ENCODE measurements at regions not wholly inside any gene's neighbourhood (a gene's known extent, or its start where the extent isn't known, plus 50 kb on each side); places are given as distances from the start of the nearest gene placed in this dataset.

- H3K4me1 ChIP-seq (ENCODE audit: control insufficient read depth in 3 of 3, insufficient read depth in 3 of 3, low read length in 3 of 3) = no peaks in the 10 kb centered on the region
- no peak overlapping the region for H3K4me3 ChIP-seq (ENCODE audit: low read length in 3 of 3)
- H3K27me3 ChIP-seq (ENCODE audit: control insufficient read depth in 3 of 3, insufficient read depth in 3 of 3, low read length in 3 of 3) = no peaks in the 10 kb centered on the region
- no peak overlapping the region for H3K9ac ChIP-seq (ENCODE audit: low read depth in 1 of 3, low read length in 3 of 3)
- no peaks in the 10 kb centered on the region for H3K36me3 ChIP-seq (ENCODE audit: control insufficient read depth in 3 of 3, insufficient read depth in 3 of 3, low read length in 3 of 3)
- no peak overlapping the region for H3K27ac ChIP-seq (ENCODE audit: low read depth, low read length)
- H3K9me3 ChIP-seq (ENCODE audit: control insufficient read depth in 3 of 3, low read length in 3 of 3) = no peaks in the 10 kb centered on the region
Measured at GRCh38 chr4:12071316-12071715, 642.6 kb upstream of the HS3ST1 start.

- H3K4me3 ChIP-seq (ENCODE audit: low read length in 3 of 3) = no peak overlapping the region
- no peaks in the 10 kb centered on the region for H3K9me3 ChIP-seq (ENCODE audit: control insufficient read depth in 3 of 3, low read length in 3 of 3)
- no peaks in the 10 kb centered on the region for H3K36me3 ChIP-seq (ENCODE audit: control insufficient read depth in 3 of 3, insufficient read depth in 3 of 3, low read length in 3 of 3)
- no peak overlapping the region for H3K27ac ChIP-seq (ENCODE audit: low read depth, low read length)
- no peak overlapping the region for H3K9ac ChIP-seq (ENCODE audit: low read depth in 1 of 3, low read length in 3 of 3)
- no peaks in the 10 kb centered on the region for H3K4me1 ChIP-seq (ENCODE audit: control insufficient read depth in 3 of 3, insufficient read depth in 3 of 3, low read length in 3 of 3)
- no peaks in the 10 kb centered on the region for H3K27me3 ChIP-seq (ENCODE audit: control insufficient read depth in 3 of 3, insufficient read depth in 3 of 3, low read length in 3 of 3)
Measured at GRCh38 chr4:12053966-12054365, 625.3 kb upstream of the HS3ST1 start.

- Histone ChIP-seq H3K9me3 (ENCODE audit: control insufficient read depth in 3 of 3, low read length in 3 of 3) (no peaks in the 10 kb centered on the region), H3K9ac (ENCODE audit: low read depth in 1 of 3, low read length in 3 of 3) (no peak overlapping the region), H3K4me3 (ENCODE audit: low read length in 3 of 3) (no peak overlapping the region), H3K27me3 (ENCODE audit: control insufficient read depth in 3 of 3, insufficient read depth in 3 of 3, low read length in 3 of 3) (no peaks in the 10 kb centered on the region), H3K27ac (ENCODE audit: low read depth, low read length) (no peak overlapping the region), H3K4me1 (ENCODE audit: control insufficient read depth in 3 of 3, insufficient read depth in 3 of 3, low read length in 3 of 3) (no peaks in the 10 kb centered on the region), H3K36me3 (ENCODE audit: control insufficient read depth in 3 of 3, insufficient read depth in 3 of 3, low read length in 3 of 3) (no peaks in the 10 kb centered on the region)
Measured at GRCh38 chr4:12053556-12053955, 624.9 kb upstream of the HS3ST1 start.

- Histone ChIP-seq H3K36me3 (ENCODE audit: control insufficient read depth in 3 of 3, insufficient read depth in 3 of 3, low read length in 3 of 3) (no peaks in the 10 kb centered on the region), H3K27me3 (ENCODE audit: control insufficient read depth in 3 of 3, insufficient read depth in 3 of 3, low read length in 3 of 3) (no peaks in the 10 kb centered on the region), H3K9ac (ENCODE audit: low read depth in 1 of 3, low read length in 3 of 3) (no peak overlapping the region), H3K9me3 (ENCODE audit: control insufficient read depth in 3 of 3, low read length in 3 of 3) (no peaks in the 10 kb centered on the region), H3K27ac (ENCODE audit: low read depth, low read length) (no peak overlapping the region), H3K4me3 (ENCODE audit: low read length in 3 of 3) (no peak overlapping the region), H3K4me1 (ENCODE audit: control insufficient read depth in 3 of 3, insufficient read depth in 3 of 3, low read length in 3 of 3) (no peaks in the 10 kb centered on the region)
Measured at GRCh38 chr4:12050357-12050756, 621.7 kb upstream of the HS3ST1 start.

- Histone ChIP-seq H3K27me3 (ENCODE audit: control insufficient read depth in 3 of 3, insufficient read depth in 3 of 3, low read length in 3 of 3) (no peaks in the 10 kb centered on the region), H3K36me3 (ENCODE audit: control insufficient read depth in 3 of 3, insufficient read depth in 3 of 3, low read length in 3 of 3) (no peaks in the 10 kb centered on the region), H3K4me3 (ENCODE audit: low read length in 3 of 3) (no peak overlapping the region), H3K9me3 (ENCODE audit: control insufficient read depth in 3 of 3, low read length in 3 of 3) (no peaks in the 10 kb centered on the region), H3K9ac (ENCODE audit: low read depth in 1 of 3, low read length in 3 of 3) (no peak overlapping the region), H3K4me1 (ENCODE audit: control insufficient read depth in 3 of 3, insufficient read depth in 3 of 3, low read length in 3 of 3) (no peaks in the 10 kb centered on the region), H3K27ac (ENCODE audit: low read depth, low read length) (no peak overlapping the region)
Measured at GRCh38 chr4:12042818-12043217, 614.1 kb upstream of the HS3ST1 start.

GRCh38 chr4:12041828-12042227 is 613.1 kb upstream of the HS3ST1 start:
- Histone ChIP-seq H3K4me1 (ENCODE audit: control insufficient read depth in 3 of 3, insufficient read depth in 3 of 3, low read length in 3 of 3) (no peaks in the 10 kb centered on the region), H3K27ac (ENCODE audit: low read depth, low read length) (no peak overlapping the region), H3K9ac (ENCODE audit: low read depth in 1 of 3, low read length in 3 of 3) (no peak overlapping the region), H3K27me3 (ENCODE audit: control insufficient read depth in 3 of 3, insufficient read depth in 3 of 3, low read length in 3 of 3) (no peaks in the 10 kb centered on the region), H3K4me3 (ENCODE audit: low read length in 3 of 3) (no peak overlapping the region), H3K36me3 (ENCODE audit: control insufficient read depth in 3 of 3, insufficient read depth in 3 of 3, low read length in 3 of 3) (no peaks in the 10 kb centered on the region), H3K9me3 (ENCODE audit: control insufficient read depth in 3 of 3, low read length in 3 of 3) (no peaks in the 10 kb centered on the region)

GRCh38 chr4:12036450-12036849 is 607.8 kb upstream of the HS3ST1 start:
- no peak overlapping the region for H3K27ac ChIP-seq (ENCODE audit: low read depth, low read length)
- no peaks in the 10 kb centered on the region for H3K36me3 ChIP-seq (ENCODE audit: control insufficient read depth in 3 of 3, insufficient read depth in 3 of 3, low read length in 3 of 3)

GRCh38 chr4:12028258-12028657 is 599.6 kb upstream of the HS3ST1 start:
- H3K9me3 ChIP-seq (ENCODE audit: control insufficient read depth in 3 of 3, low read length in 3 of 3) = no peaks in the 10 kb centered on the region
- no peaks in the 10 kb centered on the region for H3K36me3 ChIP-seq (ENCODE audit: control insufficient read depth in 3 of 3, insufficient read depth in 3 of 3, low read length in 3 of 3)
- H3K27ac ChIP-seq (ENCODE audit: low read depth, low read length) = no peak overlapping the region
- no peak overlapping the region for H3K4me3 ChIP-seq (ENCODE audit: low read length in 3 of 3)
- no peak overlapping the region for H3K9ac ChIP-seq (ENCODE audit: low read depth in 1 of 3, low read length in 3 of 3)
- H3K4me1 ChIP-seq (ENCODE audit: control insufficient read depth in 3 of 3, insufficient read depth in 3 of 3, low read length in 3 of 3) = no peaks in the 10 kb centered on the region
- H3K27me3 ChIP-seq (ENCODE audit: control insufficient read depth in 3 of 3, insufficient read depth in 3 of 3, low read length in 3 of 3) = no peaks in the 10 kb centered on the region

More at GRCh38 chr4:12036450-12036849, 607.8 kb upstream of the HS3ST1 start:
- H3K4me1 ChIP-seq (ENCODE audit: control insufficient read depth in 3 of 3, insufficient read depth in 3 of 3, low read length in 3 of 3) = no peaks in the 10 kb centered on the region
- no peak overlapping the region for H3K9ac ChIP-seq (ENCODE audit: low read depth in 1 of 3, low read length in 3 of 3)
- H3K4me3 ChIP-seq (ENCODE audit: low read length in 3 of 3) = no peak overlapping the region
- no peaks in the 10 kb centered on the region for H3K27me3 ChIP-seq (ENCODE audit: control insufficient read depth in 3 of 3, insufficient read depth in 3 of 3, low read length in 3 of 3)
- H3K9me3 ChIP-seq (ENCODE audit: control insufficient read depth in 3 of 3, low read length in 3 of 3) = no peaks in the 10 kb centered on the region

GRCh38 chr4:12022409-12022808 is 593.7 kb upstream of the HS3ST1 start:
- H3K4me1 ChIP-seq (ENCODE audit: control insufficient read depth in 3 of 3, insufficient read depth in 3 of 3, low read length in 3 of 3) = no peaks in the 10 kb centered on the region
- no peak overlapping the region for H3K27ac ChIP-seq (ENCODE audit: low read depth, low read length)
- H3K9me3 ChIP-seq (ENCODE audit: control insufficient read depth in 3 of 3, low read length in 3 of 3) = no peaks in the 10 kb centered on the region
- no peaks in the 10 kb centered on the region for H3K36me3 ChIP-seq (ENCODE audit: control insufficient read depth in 3 of 3, insufficient read depth in 3 of 3, low read length in 3 of 3)
- H3K27me3 ChIP-seq (ENCODE audit: control insufficient read depth in 3 of 3, insufficient read depth in 3 of 3, low read length in 3 of 3) = no peaks in the 10 kb centered on the region
- no peak overlapping the region for H3K4me3 ChIP-seq (ENCODE audit: low read length in 3 of 3)
- no peak overlapping the region for H3K9ac ChIP-seq (ENCODE audit: low read depth in 1 of 3, low read length in 3 of 3)

GRCh38 chr4:12016729-12017128 is 588.0 kb upstream of the HS3ST1 start:
- H3K4me3 ChIP-seq (ENCODE audit: low read length in 3 of 3) = no peak overlapping the region
- H3K27me3 ChIP-seq (ENCODE audit: control insufficient read depth in 3 of 3, insufficient read depth in 3 of 3, low read length in 3 of 3) = no peaks in the 10 kb centered on the region
- peaks cover 0 to 4% (median 0%) of the 10 kb centered on the region in 3 donors for H3K9me3 ChIP-seq (ENCODE audit: control insufficient read depth in 3 of 3, low read length in 3 of 3)
- H3K27ac ChIP-seq (ENCODE audit: low read depth, low read length) = no peak overlapping the region
- no peaks in the 10 kb centered on the region for H3K4me1 ChIP-seq (ENCODE audit: control insufficient read depth in 3 of 3, insufficient read depth in 3 of 3, low read length in 3 of 3)
- H3K9ac ChIP-seq (ENCODE audit: low read depth in 1 of 3, low read length in 3 of 3) = no peak overlapping the region
- H3K36me3 ChIP-seq (ENCODE audit: control insufficient read depth in 3 of 3, insufficient read depth in 3 of 3, low read length in 3 of 3) = no peaks in the 10 kb centered on the region

- H3K36me3 ChIP-seq (ENCODE audit: control insufficient read depth in 3 of 3, insufficient read depth in 3 of 3, low read length in 3 of 3) = no peaks in the 10 kb centered on the region
- H3K27me3 ChIP-seq (ENCODE audit: control insufficient read depth in 3 of 3, insufficient read depth in 3 of 3, low read length in 3 of 3) = no peaks in the 10 kb centered on the region
- H3K9me3 ChIP-seq (ENCODE audit: control insufficient read depth in 3 of 3, low read length in 3 of 3) = no peaks in the 10 kb centered on the region
- no peaks in the 10 kb centered on the region for H3K4me1 ChIP-seq (ENCODE audit: control insufficient read depth in 3 of 3, insufficient read depth in 3 of 3, low read length in 3 of 3)
- H3K9ac ChIP-seq (ENCODE audit: low read depth in 1 of 3, low read length in 3 of 3) = no peak overlapping the region
- no peak overlapping the region for H3K4me3 ChIP-seq (ENCODE audit: low read length in 3 of 3)
- H3K27ac ChIP-seq (ENCODE audit: low read depth, low read length) = no peak overlapping the region
Measured at GRCh38 chr4:12005471-12005870, 576.8 kb upstream of the HS3ST1 start.

Measured in skeletal muscle tissue (tissue), 3 donors.